NCI-H345 treated with DMSO at 0.1 percent for 48 hours (cell line): ENCODE measurements at regions not wholly inside any gene's neighbourhood (a gene's known extent, or its start where the extent isn't known, plus 50 kb on each side); places are given as distances from the start of the nearest gene placed in this dataset.
"Not testable (repeated sequence)": the region's sequence is repeated elsewhere in the genome, so short reads cannot be mapped to it uniquely, and the experiment has no call there.

Source experiments
- DNase-seq: peaks from one replicate; lab custom pipeline; 2025; ENCODE audit not compliant: unreplicated experiment; lab: John Stamatoyannopoulos, UW

DNA sequence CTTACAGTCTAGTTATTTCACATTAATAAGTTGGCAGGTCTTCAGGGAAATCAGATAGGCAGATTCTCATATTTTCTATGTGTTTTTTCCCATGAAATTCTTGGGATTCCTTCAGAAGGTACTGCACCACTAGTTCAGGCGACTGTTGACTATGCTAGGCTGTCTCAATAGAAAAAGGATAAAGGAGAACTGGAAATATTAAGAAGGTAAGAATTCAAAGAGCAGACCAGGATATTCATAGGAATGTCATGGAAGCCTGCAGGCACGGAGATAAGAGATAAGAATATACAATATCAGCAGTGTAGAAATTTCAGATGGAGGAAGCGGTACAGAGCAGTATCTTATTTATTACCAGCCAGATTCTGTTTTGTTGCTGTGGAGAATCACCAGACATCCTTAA, 432.1 kb upstream of the MDFIC2 start:
- DNase-seq, result no peak

DNA sequence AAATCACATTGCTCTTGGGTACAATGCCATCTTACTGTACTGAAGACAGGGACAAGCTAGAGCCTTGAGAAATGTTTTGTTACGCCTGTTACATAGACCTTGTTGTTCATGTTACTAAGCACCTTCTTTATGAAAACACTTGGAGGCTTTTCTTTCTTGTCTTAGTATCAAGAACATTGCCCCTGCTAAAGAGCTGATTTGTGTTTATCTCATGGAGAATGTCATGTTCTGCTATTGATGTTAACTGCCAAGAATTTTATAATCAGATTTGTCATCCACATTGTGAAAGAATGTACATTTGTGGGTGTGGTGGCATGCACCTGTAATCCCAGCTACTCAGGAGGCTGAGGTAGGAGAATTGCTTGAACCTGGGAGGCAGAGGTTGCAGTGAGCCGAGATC, 431.3 kb upstream of the MDFIC2 start:
- no peak for DNase-seq

DNA sequence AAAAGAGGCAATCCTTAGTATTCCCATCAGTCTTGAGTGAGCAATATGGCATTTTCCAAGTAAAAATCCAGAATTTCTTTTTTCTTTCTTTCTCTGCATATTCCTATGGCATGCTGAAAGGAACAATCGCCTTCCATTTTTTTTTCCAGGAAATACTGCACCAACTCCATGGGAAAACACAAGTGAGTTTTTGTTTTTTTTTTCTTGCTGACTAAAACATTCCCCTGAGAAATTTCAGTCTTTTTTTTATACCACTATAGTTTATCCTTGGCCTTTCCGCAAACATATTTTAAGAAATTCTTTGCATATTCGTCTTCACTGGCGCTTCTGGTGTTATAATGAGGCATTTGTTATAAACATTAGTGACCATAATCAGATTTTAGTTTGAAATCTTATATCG, 429.6 kb upstream of the MDFIC2 start:
- DNase-seq, result no peak

DNA sequence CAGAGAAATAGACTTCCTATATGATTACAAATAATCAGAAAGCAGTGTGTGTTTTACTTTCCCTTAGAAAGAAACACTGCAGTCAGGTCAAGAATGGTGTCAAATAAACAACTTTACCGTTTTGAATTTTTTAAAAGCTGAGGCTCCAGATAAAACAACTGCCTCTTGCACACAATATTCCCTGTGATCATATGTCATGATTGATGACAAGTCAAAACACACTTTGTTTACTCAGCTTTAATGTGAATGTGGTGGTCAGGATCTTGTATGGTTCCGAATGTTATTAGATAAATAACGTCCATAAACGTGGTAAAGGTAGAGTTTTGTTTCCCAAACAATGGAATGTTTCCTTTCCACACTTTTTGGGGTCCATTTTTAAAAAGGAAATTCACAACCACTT, 428.4 kb upstream of the MDFIC2 start:
- no peak for DNase-seq

DNA sequence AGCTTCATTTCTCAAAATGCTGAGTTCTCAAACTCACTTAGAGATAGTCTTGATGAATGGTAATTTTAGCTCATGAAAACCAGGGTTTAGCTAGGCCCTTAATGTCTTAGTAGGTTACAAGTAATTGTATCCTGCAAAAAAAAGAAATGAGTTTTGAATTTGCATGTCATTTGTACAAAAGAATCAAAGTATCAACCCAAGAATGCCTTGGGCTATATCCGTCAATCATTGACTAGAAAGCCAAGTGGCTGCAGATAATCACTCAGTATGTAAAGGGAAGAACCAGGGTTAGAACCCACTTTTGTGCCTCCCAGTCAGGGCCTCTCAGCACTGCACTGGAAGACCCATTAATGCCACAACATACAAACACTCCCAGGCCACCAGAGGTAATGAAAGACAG, 427.6 kb upstream of the MDFIC2 start:
- no peak for DNase-seq

DNA sequence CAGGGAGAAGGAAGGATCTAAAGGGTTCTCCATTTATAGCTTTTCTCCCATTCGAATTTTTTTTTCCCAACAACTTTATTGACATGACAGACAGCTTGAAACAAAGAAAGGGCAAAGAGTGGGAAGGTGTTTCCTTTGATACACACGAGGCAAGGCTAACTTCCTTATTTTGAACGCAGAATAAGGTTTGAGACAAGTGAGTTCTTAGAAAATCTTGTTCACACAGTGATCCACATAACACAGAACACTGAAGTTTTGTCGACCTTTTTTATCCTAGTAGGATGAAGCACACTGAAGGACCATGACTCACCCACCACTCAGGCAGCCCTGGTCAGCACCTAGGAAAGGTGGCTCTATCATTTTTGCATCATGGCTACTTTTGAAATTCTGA, 425.8 kb upstream of the MDFIC2 start:
- no peak for DNase-seq

DNA sequence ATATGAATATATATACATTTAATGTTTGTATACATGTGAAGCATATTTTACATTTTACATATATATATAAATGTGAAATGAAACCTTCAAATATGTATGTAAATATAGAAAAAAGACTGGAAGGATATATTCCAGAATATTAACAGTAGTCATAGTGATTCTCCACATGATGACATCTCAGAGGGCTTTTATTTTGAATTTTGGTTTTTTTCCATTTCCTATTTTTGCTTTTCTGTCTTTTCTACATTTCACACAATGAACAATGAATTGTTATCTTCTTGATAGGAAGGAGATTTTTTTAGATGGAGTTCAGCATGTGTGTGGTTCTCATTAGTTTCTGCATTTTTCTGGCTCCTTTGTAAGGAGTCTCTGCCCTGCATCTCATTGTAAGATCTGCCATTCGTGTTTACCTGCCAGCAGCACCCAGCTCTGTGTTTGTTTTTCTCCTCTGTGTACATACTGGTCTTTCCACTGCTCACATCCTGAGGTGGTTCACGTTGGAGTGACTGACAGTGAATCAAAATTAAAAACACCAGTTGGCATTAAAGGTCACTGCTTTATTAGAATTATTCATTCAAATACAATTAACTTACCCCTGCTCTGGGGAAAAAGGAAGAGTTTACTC, 425.3 kb upstream of the MDFIC2 start:
- peak; percentile 39 for DNase-seq

DNA sequence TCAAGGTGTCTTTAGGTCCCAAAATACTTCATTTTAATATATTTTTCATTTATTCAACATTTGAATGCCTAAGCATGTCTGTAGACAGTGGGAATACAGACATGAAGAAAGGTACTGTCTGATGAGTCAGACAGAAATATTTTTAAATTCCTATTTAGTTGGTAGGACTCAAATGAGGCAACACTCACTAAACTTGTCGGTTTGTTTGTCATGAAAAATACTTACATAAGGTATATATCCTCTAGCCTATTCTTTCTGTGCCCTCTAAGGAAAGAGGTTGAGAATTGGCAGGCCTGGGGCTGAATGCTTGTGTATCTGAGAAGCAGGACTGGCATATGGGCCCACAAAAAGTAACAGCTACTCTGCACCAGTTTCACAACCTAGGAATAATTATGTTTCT, 423.6 kb upstream of the MDFIC2 start:
- no peak for DNase-seq

DNA sequence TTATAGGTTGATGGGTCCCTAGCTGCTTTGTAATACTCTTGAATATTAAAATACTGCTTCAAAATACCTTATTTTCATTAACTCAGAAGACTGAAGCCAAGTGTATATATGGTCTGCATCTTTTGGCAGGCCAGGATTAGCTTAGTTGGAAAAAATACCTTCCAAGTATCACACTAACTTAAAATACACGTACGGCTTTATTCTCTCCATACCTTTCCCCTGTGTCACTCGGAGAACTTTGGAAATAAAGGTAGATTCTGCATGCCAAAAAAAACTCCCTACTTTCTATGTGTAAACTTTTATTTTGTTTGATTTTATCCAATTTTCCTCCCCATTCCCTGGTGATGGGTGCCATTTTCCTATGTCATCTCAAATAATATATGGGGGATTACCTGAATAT, 422.3 kb upstream of the MDFIC2 start:
- DNase-seq, result no peak

DNA sequence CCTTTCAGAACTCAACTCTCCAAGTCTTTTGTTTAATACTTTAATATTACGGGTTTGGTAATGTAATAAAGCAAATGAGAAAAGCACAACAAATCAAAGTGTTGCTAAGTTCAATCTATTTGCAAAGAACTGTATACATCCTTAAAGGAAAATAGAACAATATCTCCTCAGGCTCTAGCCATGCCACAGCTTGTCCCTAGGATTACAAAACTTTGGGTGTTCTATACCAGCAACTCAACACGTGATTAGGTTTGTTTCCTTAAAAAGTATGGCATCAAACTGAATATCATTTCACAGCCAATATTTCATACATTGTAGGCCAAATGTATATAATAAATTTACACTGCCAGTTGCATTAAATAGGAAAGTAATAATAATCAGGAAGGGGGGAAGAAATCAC, 418.6 kb upstream of the MDFIC2 start:
- no peak for DNase-seq

DNA sequence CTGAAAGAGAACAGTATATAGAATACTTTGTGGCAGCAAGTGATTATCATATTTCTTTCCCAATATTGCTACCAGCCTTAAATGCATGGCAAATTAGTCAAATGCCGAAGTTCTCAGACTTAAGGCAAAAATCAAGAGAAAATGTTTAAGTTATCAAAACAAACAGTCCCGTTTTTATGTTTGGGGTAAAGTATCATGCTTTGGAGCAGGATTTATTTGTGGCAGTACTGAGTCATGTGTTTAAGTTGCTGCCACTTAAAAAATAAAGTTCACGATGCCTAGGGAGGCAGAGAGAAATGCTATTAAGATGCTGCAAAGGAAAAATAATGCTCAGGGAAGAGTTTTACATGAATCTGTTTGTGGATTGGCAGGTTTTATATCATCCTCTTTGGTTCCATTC, 417.4 kb upstream of the MDFIC2 start:
- no peak for DNase-seq

DNA sequence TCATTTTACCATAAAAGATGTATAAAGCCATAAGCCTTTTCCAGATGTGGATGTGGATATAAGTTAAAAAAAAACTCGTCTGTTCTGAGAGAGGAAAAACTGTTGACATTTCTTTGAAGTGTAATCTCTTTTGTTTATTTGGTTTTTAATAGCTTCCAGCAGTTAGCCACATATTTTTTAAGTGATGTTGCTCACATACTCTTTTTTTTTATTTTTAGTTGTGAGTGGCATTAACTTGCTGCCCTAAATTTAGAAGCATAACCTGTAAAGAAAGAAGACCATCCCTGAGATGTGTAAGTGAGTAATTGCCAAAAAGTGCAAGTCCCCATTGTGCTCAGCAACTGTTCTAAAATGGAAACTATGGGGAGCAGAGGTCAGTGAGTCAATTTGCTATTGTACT, 415.9 kb upstream of the MDFIC2 start:
- DNase-seq, result no peak

DNA sequence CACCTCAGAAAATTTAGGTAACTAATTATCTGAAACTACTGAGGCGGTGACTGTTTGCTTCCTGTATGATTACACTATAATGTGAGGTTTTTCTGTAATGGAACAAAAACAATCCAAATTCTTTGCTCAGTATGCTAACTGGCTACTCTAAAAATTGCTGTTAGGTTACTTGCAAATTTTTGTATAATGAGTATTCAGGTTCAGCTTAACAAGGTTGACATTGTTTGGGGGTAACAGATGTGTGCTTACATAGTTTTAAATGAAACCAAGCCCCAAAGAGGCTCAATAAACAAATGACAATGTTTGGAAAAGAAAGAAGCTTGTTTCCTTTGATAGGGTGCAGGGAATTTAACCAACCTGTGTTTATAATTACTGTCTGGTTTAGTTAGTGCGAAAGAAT, 414.5 kb upstream of the MDFIC2 start:
- DNase-seq, result no peak

DNA sequence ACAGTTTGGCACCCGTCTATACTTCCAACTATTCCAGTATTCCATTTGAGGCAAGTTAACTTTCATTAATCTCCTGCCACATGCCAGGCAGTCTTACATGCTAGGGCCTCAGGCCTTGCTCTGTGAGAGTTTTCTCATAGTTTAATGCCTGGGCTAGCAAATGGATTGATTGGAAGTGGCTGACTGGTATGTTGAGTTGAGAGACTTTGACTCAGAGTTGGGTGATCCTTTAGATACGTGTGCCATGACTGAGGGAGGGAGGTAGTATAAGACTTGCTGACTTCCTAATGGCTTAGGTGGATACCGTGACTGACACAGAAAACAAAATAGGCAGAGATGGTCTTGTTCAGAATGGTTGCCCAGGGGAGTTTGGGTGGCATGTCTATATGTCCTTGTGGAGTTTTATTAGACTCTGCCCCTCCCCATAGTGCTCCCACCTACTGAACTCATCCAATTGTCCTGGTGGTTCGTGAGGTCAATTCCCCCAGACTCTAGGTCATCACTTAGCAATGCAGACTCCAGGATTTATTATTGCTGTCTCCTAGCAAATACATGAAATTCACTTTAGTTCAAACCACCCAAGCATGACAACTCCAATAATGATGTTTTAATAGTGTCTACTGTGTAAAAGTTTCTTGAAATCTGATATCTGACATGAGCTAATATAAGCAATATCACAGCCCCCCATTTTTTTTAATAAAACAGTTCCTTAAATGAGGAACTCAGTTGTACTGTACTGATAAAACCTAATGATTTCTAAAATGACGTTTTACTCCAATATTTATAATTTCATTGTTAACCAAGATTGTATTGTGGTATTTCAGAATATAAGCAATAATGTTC, 413.9 kb upstream of the MDFIC2 start:
- no peak for DNase-seq

DNA sequence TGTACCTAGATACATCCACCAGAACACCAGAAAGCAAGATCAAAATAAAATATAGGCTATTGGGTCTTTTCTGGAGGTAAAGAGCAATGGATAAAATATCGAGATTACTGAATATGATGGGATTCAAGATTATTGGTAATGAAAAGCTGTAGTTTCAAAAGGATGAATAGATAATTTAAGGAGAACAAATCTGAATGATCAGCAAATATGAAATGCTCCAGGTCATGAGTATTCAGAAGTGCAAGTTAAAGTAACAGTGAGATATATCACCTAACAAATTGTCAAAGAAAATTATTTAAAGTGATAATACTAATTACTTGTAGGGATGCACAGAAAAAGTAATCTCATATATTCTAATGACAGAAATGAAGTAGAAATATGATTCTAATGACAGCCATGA, 409.6 kb upstream of the MDFIC2 start:
- DNase-seq, result no peak

DNA sequence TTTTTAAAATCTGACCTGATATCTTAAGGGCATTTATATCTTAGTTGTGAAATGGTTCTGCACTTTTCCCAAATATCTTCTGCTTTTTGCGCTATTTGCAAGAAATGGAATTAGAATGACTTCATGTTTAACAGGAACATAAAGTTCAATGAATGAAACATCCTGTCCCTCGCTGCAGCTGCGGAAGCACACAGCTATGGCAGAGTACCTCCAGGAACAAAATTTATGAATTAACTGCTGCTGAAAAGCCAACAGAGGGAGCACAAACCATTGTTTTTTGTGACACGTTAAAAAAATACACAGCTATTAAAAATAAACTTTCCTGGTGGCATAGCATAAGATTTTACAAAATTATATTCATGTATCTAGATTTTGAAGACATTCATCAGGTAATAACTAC, 404.4 kb upstream of the MDFIC2 start:
- no peak for DNase-seq

DNA sequence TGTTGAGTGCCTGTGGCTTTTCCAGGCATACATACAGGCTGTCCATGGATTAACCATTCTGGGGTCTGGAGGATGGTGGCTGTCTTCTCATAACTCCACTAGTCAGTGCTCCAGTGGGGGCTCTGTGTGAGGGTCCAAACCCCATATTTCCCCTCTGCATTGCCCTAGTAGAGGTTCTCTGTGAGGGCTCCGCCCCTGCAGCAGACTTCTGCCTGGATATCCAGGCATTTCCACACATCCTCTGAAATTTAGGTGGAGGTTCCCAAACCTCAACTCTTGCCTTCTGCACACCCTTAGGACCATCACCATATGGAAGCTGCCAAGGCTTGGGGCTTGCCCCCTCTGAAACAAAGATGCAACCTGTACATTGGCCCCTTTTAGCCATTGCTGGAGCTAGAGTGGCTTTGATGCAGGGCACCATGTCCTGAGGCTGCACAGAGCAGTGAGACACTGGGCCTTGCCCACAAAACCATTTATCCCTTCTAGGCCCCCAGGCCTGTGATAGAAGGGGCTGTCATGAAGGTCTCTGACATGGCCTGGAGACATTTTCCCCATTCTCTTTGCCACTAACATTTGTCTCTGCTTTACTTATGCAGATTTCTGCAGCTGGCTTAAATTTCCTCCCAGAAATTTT, 400.1 kb upstream of the MDFIC2 start:
- DNase-seq, result no peak

DNA sequence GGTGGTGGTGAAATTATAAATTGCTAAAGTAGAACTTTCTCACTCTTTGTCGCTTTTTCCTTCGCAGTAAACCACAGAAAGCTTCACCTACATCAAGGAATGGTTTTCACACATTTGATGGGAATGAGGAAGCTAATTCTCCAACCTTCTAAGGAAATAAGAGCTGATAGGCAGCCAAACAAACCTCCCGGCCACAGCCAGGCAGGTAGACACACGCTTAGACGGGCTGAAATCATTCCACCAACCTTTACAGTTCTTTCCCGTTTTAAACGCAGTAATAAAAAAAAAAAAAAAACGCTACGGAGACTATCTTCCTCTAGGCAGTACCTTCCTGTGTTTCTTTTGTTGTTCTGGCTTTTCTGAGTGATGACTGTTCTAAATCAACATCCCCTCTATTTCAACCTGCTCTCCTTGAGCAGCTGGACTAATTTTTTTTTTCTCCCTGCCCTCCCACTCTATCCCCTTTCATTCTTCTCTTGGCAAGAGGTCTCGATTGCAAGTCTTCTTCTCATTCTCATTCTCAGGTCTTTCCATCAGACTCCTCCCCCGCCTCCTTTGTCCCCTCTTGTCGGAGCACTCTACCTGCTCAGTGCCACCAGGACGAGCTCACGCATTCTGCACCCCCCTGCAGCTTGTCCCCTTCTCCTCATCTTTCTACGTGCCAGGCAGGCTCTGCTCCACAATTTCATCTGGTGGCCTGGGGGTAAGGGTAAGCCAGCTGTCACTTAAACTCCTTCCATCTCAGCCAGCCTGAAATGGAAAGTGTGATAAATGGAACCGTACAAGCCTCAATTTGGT, 391.1 kb upstream of the MDFIC2 start:
- no peak for DNase-seq

DNA sequence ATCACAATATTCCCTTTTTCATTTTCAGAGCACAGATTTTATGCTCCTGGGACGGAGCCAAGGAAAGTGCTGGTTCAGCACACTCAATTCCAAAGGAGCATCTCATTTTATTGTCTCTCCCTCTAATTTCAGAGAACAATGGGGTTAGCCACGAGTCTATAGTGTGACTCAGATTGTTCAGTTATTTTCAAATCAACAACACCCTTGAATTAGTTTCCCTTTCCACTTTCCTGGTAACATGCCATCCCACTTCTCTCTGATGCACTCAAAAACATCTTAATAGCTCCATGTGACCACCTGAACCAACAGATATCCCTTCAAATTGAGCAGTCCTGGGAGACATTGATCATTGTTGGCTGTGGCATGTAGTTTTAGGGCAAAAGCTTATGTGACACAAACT, 389.7 kb upstream of the MDFIC2 start:
- DNase-seq, result no peak

DNA sequence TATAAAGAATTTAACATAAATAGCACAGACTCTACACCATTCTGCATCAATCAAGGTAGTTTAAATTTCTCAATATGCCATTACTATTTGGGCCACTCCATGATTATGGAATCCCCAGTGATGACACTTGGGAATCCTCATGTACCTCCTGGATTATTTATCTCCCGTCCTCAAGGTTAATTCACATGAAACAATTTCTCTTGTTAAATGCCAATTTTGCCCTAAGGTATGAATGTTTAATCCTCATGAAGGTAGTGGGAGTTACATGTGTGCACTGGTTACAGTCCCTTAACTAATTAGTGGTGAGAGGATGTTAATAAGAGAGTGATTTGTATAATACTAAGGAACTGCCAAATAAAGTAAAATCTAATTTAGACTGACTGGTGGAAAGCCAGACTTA, 372.3 kb upstream of the MDFIC2 start:
- no peak for DNase-seq

DNA sequence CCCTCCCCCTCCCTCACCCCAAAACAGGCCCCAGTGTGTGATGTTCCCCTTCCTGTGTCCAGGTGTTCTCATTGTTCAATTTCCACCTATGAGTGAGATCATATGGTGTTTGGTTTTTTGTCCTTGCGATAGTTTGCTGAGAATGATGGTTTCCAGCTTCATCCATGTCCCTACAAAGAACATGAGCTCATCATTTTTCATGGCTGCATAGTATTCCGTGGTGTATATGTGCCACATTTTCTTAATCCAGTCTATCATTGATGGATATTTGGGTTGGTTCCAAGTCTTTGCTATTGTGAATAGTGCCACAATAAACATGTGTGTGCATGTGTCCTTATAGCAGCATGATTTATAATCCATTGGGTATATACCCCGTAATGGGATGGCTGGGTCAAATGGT, 363.4 kb upstream of the MDFIC2 start:
- not testable (repeated sequence) for DNase-seq
